A673 (cell line): ENCODE measurements at regions not wholly inside any gene's neighbourhood (a gene's known extent, or its start where the extent isn't known, plus 50 kb on each side); places are given as distances from the start of the nearest gene placed in this dataset.

Source experiments
- BruUV-seq: library from RNA; stranded (reverse); fragments of 400-500 nt; replicated peaks from 2 replicates; lab custom pipeline; 2021; lab: Mats Ljungman, UMichigan
- CTCF ChIA-PET: fragments of 300-600 bp; sonication (Branson Sonifier 250); formaldehyde crosslinking; loops from one replicate; lab custom pipeline; 2022; ENCODE audit warnings: antibody characterized with exemption; lab: Charles Lee
- POLR2A ChIA-PET: fragments of 300-600 bp; sonication (Branson Sonifier 250); formaldehyde crosslinking; loops from one replicate; lab custom pipeline; 2022; ENCODE audit warnings: antibody characterized with exemption; ENCODE audit not compliant: low non-redundant PET; lab: Charles Lee
- DNase-seq: peaks from one replicate; pipeline ENCODE4 v3.0.0-alpha.2; 2015; ENCODE audit warnings: low spot score
- H3K27ac ChIP-seq: fragments of 200-600 bp; sonication (generic); 2 replicates; pipeline ENCODE4 v1.5.1; 2016; ENCODE audit warnings: mixed run types, low read depth, mild to moderate bottlenecking, mixed read lengths, antibody characterized with exemption, low read length; ENCODE audit not compliant: poor library complexity, severe bottlenecking
- H3K27me3 ChIP-seq: fragments of 200-600 bp; sonication (generic); replicated peaks from 2 replicates; pipeline ENCODE4 v1.6.1; 2017; ENCODE audit warnings: mixed run types, low read depth, mild to moderate bottlenecking, mixed read lengths, antibody characterized with exemption, low read length; ENCODE audit not compliant: insufficient read depth, poor library complexity
- H3K36me3 ChIP-seq: fragments of 200-600 bp; sonication (generic); 2 replicates; pipeline ENCODE4 v1.6.1; 2016; ENCODE audit warnings: mixed run types, mild to moderate bottlenecking, mixed read lengths, antibody characterized with exemption, low read length; ENCODE audit not compliant: insufficient read depth, poor library complexity, severe bottlenecking
- H3K4me1 ChIP-seq: fragments of 200-600 bp; sonication (generic); 2 replicates; pipeline ENCODE4 v1.6.1; 2017; ENCODE audit warnings: mixed run types, mild to moderate bottlenecking, mixed read lengths, antibody characterized with exemption, low read length; ENCODE audit not compliant: insufficient read depth, poor library complexity, severe bottlenecking
- H3K4me3 ChIP-seq: fragments of 200-600 bp; sonication (generic); 2 replicates; pipeline ENCODE4 v1.5.1; 2016; ENCODE audit warnings: low read depth, mixed run types, mild to moderate bottlenecking, mixed read lengths, low read length; ENCODE audit not compliant: poor library complexity, severe bottlenecking
- H3K9me3 ChIP-seq: fragments of 200-600 bp; sonication (generic); 2 replicates; pipeline ENCODE4 v1.6.1; 2016; ENCODE audit warnings: mixed run types, low read depth, mild to moderate bottlenecking, mixed read lengths, antibody characterized with exemption, low read length; ENCODE audit not compliant: poor library complexity, severe bottlenecking
- EZH2 ChIP-seq: fragments of 200-600 bp; sonication (generic); IDR thresholded peaks from 2 replicates; pipeline ENCODE4 v1.6.1; 2017; ENCODE audit warnings: borderline replicate concordance, low read depth, mild to moderate bottlenecking, mixed read lengths, antibody characterized with exemption, low read length; ENCODE audit not compliant: poor library complexity, severe bottlenecking
- intact Hi-C: fragments of 100-400 bp; cut with micrococcal nuclease; formaldehyde crosslinking; loops from one replicate; pipeline ENCODE4 v1.10.0; 2022; ENCODE audit not compliant: unreplicated experiment
- TF ChIP-seq, protein P1 (sequence below): fragments of 300-800, 200-600 bp; sonication (generic); conservative IDR thresholded peaks from 2 replicates; pipeline ENCODE4 v1.5.1; 2017; ENCODE audit warnings: low read depth, mild to moderate bottlenecking, antibody characterized with exemption, low read length, moderate library complexity, mixed read lengths

DNA sequence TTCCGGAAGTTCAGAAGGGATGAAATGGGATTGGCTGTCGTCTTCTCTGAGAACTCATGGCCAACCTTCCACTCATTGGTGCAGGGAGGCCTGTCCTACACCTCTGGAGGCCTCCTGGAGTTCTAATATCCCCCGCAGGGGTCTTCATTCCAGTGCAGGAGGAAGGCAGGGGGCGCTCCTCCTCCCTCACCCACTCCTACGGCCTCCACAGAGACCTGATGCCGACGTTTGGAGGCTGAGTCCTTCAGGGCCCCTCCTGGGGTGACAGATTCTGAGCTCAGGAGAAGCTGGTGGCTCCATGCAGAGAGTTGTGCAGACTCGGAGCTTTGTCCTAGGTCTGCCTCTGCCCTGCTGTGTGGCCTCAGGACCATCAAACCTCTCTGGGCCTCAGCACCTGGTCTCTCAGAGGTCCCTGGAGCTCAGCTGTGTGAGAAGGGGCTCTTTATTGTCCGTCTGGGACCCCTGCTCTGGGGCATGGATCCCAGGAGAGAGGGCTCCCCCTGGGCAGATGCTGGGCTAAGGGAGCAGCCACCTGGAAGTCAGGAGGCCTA, 102.3 kb upstream of the WNT4 start:
- ChIA-PET POLR2A (no interaction called here), CTCF (no interaction called here)
- no TSS peak for BruUV-seq

DNA sequence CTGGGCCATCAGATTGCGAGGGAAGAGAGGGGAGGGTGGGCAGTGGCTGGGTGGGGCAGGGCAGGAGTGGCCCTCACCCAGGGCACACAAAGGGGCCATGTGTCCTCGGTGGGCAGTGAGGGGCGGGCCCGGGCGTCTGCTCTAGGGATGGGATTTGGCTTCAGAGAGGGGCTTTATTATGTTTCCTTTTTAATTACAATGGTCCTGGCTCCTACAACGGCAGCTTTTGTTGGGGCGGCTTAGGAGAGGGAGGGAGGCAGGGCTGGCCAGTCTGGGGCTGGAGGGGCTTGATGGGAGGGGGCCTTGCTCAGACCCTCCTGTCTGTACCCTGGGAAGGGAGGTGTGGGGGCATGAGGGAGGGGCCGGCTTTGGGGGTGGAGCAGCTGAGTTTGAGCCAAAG, 102.8 kb upstream of the WNT4 start:
- Histone ChIP-seq H3K9me3 (no peaks in the 10 kb centered on the region), H3K4me1 (no peaks in the 10 kb centered on the region), H3K36me3 (no peaks in the 10 kb centered on the region), H3K27me3 (no peaks in the 10 kb centered on the region), H3K27ac (no peak overlapping the region), H3K4me3 (no peak overlapping the region)
- DNase-seq: no peak
- ChIA-PET POLR2A (no interaction called here), CTCF (no interaction called here)
- BruUV-seq: no TSS peak
- intact Hi-C loops: no loop called here
- TF ChIP-seq EZH2: no peak
- TF ChIP-seq, protein P1, sequence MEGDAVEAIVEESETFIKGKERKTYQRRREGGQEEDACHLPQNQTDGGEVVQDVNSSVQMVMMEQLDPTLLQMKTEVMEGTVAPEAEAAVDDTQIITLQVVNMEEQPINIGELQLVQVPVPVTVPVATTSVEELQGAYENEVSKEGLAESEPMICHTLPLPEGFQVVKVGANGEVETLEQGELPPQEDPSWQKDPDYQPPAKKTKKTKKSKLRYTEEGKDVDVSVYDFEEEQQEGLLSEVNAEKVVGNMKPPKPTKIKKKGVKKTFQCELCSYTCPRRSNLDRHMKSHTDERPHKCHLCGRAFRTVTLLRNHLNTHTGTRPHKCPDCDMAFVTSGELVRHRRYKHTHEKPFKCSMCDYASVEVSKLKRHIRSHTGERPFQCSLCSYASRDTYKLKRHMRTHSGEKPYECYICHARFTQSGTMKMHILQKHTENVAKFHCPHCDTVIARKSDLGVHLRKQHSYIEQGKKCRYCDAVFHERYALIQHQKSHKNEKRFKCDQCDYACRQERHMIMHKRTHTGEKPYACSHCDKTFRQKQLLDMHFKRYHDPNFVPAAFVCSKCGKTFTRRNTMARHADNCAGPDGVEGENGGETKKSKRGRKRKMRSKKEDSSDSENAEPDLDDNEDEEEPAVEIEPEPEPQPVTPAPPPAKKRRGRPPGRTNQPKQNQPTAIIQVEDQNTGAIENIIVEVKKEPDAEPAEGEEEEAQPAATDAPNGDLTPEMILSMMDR: no peak

More for the DNA sequence above, 102.3 kb upstream of the WNT4 start:
- TF ChIP-seq, protein P1: no peak
- TF ChIP-seq EZH2: no peak
- intact Hi-C loops: no loop called here
- Histone ChIP-seq H3K27me3 (no peaks in the 10 kb centered on the region), H3K9me3 (no peaks in the 10 kb centered on the region), H3K4me1 (no peaks in the 10 kb centered on the region), H3K27ac (no peak overlapping the region), H3K36me3 (no peaks in the 10 kb centered on the region), H3K4me3 (no peak overlapping the region)
- no peak for DNase-seq

DNA sequence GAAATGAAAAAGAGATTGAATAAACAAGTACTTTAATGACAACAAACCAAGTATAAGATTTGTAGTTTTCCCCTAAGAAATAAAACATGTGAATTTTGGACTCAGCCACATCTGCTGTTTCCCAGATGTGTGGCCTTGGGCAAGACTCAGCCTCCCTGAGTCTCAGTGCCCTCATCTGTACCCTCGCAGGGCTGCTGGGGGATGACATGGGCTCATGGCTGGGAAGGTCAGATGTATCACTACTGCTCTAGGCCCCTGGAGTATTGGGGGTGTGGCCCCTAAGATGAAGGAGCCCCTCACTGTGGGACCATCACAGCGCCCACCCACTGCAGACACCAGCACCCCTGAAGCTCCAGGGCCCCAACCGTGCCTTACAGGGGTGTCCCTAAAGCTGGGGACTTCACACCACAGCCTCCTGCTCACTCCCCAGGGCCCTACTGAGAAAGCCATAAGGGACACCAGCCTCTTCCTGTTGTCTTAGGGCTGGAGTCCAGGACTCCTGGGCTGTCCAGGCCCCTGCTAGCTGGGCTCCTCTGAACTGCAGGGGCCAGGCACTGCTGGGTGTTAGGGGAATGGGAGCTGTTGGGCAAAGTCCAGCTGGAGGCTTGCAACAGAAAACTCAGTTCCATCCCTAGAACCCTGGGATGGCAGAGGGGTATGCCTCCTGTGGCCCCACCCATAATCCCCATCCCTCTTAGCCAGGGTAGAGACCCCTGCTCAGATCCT, 104.0 kb upstream of the WNT4 start:
- intact Hi-C loops: no loop called here
- TF ChIP-seq, protein P1: no peak
- TF ChIP-seq EZH2: no peak

More for the DNA sequence above, 104.0 kb upstream of the WNT4 start:
- Histone ChIP-seq H3K9me3 (no peaks in the 10 kb centered on the region), H3K27ac (no peak overlapping the region), H3K27me3 (no peaks in the 10 kb centered on the region), H3K36me3 (no peaks in the 10 kb centered on the region), H3K4me1 (no peaks in the 10 kb centered on the region), H3K4me3 (no peak overlapping the region)
- ChIA-PET POLR2A (no interaction called here), CTCF (no interaction called here)
- no TSS peak for BruUV-seq
- DNase-seq: no peak
